C4-2B (cell line): ENCODE measurements at regions not wholly inside any gene's neighbourhood (a gene's known extent, or its start where the extent isn't known, plus 50 kb on each side); places are given as distances from the start of the nearest gene placed in this dataset.

Experiments used
- ZFX ChIP-seq: fragments of 450-650 bp; IDR thresholded peaks from 2 replicates; pipeline ENCODE4 v1.6.1; 2017
- TF ChIP-seq, protein P1 (sequence below): fragments of 450-650 bp; conservative IDR thresholded peaks from 2 replicates; pipeline ENCODE4 v1.5.1; 2017; ENCODE audit warnings: mild to moderate bottlenecking

- TF ChIP-seq, protein P1, sequence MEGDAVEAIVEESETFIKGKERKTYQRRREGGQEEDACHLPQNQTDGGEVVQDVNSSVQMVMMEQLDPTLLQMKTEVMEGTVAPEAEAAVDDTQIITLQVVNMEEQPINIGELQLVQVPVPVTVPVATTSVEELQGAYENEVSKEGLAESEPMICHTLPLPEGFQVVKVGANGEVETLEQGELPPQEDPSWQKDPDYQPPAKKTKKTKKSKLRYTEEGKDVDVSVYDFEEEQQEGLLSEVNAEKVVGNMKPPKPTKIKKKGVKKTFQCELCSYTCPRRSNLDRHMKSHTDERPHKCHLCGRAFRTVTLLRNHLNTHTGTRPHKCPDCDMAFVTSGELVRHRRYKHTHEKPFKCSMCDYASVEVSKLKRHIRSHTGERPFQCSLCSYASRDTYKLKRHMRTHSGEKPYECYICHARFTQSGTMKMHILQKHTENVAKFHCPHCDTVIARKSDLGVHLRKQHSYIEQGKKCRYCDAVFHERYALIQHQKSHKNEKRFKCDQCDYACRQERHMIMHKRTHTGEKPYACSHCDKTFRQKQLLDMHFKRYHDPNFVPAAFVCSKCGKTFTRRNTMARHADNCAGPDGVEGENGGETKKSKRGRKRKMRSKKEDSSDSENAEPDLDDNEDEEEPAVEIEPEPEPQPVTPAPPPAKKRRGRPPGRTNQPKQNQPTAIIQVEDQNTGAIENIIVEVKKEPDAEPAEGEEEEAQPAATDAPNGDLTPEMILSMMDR: no peak
- TF ChIP-seq ZFX: no peak
These were observed 724.2 kb upstream of the CELF2 start for GRCh38 chr10:10293481-10293951.
